GM13976 (cell line): ENCODE measurements at regions not wholly inside any gene's neighbourhood (a gene's known extent, or its start where the extent isn't known, plus 50 kb on each side); places are given as distances from the start of the nearest gene placed in this dataset.

ENCODE experiments used
- DNase-seq: peaks from one replicate; pipeline ENCODE4 v3.0.0; 2012; ENCODE audit warnings: low spot score
- CTCF ChIP-seq: IDR thresholded peaks from 2 replicates; pipeline ENCODE4 v1.5.1; 2012; ENCODE audit warnings: borderline replicate concordance, mild to moderate bottlenecking; ENCODE audit not compliant: insufficient read depth; ENCODE audit errors: extremely low read depth, missing control alignments, control extremely low read depth
- in situ Hi-C: fragments of 300-500 bp; cut with MboI; formaldehyde crosslinking; loops from one replicate; pipeline ENCODE4 v1.12.0; 2022; ENCODE audit warnings: low sequenced_read_pairs, mixed read lengths, inconsistent platforms; ENCODE audit not compliant: unreplicated experiment

GRCh38 chr10:106111246-106111645 is 1053.3 kb downstream of the SORCS1 start:
- no peak for DNase-seq
- TF ChIP-seq CTCF, result no peak
- in situ Hi-C loops, result no loop called here

GRCh38 chr10:106107706-106108105 is 1056.8 kb downstream of the SORCS1 start:
- no peak for DNase-seq
- in situ Hi-C loops, result no loop called here

GRCh38 chr10:106106114-106106513 is 1058.4 kb downstream of the SORCS1 start:
- no peak for DNase-seq
- no peak for TF ChIP-seq CTCF
- in situ Hi-C loops, result no loop called here

More at GRCh38 chr10:106107706-106108105, 1056.8 kb downstream of the SORCS1 start:
- no peak for TF ChIP-seq CTCF

- in situ Hi-C loops, result no loop called here
- DNase-seq, result no peak
- no peak for TF ChIP-seq CTCF
These were observed 1074.7 kb downstream of the SORCS1 start for GRCh38 chr10:106089855-106090254.

GRCh38 chr10:106086391-106086790 is 1078.1 kb downstream of the SORCS1 start:
- no peak for TF ChIP-seq CTCF
- no peak for DNase-seq
- in situ Hi-C loops, result no loop called here

GRCh38 chr10:106083572-106083971 is 1080.9 kb downstream of the SORCS1 start:
- no peak for TF ChIP-seq CTCF
- no peak for DNase-seq
- in situ Hi-C loops, result no loop called here

- no peak for DNase-seq
- in situ Hi-C loops, result no loop called here
These were observed 1081.6 kb downstream of the SORCS1 start for GRCh38 chr10:106082865-106083264.

More at GRCh38 chr10:106082865-106083264, 1081.6 kb downstream of the SORCS1 start:
- no peak for TF ChIP-seq CTCF
